Omental fat pad (tissue), 3 donors: ENCODE measurements at regions not wholly inside any gene's neighbourhood (a gene's known extent, or its start where the extent isn't known, plus 50 kb on each side); places are given as distances from the start of the nearest gene placed in this dataset.

Experiments used
- ATAC-seq: fragments of 150-250 bp; one replicate; pipeline ENCODE4 v1.9.1; 2016; ENCODE audit warnings: mild to moderate bottlenecking, moderate library complexity; ENCODE audit not compliant: low FRiP score
- DNase-seq: peaks from one replicate; pipeline ENCODE4 v3.0.0-alpha.2; 2019; ENCODE audit warnings: low spot score
- TF ChIP-seq, protein P1 (sequence below), 3 donors: fragments of 450-650 bp; IDR thresholded peaks; one replicate each; pipeline ENCODE4 v1.5.1; 2016 to 2017; ENCODE audit warnings: antibody characterized with exemption in 3 of 3, mild to moderate bottlenecking in 3 of 3, moderate library complexity in 2 of 3

DNA sequence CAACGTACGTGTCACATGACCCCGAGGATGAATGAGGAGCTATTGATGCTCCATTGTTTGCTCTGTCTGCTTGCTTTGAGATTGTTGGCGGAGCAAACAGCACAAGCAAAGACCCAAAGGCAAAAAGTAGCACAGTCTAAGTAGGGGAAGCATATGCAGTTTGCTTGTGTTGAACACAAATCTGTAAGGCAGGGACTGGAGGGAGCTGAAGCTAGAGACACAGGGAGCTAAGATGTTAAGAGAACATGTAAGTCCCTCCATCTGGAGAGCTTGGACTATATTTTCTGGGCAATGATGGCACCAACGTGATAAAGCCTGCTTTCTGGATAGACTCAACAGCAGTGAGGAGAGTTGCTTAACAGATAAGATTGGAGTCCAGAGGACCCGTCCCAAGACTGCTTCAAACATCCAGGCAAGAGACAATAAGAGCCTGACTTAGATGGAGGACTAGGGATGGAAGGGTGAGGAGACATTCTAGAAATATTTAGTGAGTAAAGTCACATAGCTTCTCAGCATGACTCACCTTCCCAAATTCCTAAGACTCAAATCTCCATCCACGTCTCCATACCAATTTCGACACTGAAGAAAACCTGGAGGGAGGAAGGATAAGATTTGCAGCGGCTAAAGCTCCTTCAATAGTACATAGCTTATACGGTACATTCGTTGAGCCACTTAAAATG lies 88.1 kb upstream of the KLF7 start:
- ATAC-seq (peak; percentile 34), DNase-seq (no peak)
- TF ChIP-seq, protein P1, sequence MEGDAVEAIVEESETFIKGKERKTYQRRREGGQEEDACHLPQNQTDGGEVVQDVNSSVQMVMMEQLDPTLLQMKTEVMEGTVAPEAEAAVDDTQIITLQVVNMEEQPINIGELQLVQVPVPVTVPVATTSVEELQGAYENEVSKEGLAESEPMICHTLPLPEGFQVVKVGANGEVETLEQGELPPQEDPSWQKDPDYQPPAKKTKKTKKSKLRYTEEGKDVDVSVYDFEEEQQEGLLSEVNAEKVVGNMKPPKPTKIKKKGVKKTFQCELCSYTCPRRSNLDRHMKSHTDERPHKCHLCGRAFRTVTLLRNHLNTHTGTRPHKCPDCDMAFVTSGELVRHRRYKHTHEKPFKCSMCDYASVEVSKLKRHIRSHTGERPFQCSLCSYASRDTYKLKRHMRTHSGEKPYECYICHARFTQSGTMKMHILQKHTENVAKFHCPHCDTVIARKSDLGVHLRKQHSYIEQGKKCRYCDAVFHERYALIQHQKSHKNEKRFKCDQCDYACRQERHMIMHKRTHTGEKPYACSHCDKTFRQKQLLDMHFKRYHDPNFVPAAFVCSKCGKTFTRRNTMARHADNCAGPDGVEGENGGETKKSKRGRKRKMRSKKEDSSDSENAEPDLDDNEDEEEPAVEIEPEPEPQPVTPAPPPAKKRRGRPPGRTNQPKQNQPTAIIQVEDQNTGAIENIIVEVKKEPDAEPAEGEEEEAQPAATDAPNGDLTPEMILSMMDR (IDR thresholded peaks at IDR 0.05) = no peak

DNA sequence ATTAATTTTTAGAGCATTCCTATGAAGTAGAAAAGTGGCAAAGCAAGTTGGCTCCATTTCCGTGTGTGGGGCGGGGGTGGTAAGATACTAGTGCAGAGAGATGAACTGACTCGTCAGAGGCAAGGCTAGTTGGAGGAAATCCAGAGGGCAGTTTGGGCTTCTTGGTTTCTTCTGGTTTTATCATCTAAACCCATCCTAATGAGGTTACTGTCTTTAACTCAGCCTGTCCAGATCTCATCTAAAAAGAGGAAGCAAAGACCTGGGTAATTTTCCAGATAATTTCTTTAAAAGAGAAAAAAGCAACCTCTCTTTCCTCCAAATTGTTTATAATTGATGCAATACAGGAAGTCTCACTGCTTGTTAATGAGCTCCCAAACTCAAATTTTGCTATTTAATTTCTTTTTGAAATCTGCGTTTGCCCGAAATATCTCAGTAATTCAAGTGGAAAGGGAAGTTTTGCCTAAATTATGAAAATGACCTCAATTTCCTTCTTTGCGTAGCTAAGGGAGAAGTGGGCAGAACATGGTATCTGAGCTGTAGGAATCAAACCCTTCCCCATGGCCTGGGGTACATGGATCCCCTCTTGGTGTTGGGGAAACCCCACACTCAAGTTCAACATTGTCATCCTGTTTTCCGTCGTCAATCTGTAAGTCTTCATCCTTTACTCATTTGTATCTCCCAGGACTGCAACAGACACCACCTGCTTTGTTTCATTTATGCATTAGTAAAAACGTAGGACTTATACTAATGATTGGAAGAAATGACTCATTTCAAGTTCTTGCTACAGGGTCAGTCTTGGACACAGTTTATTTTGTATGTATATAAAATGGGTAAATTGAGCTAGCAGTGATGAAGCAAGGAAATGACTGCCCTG lies 89.1 kb upstream of the KLF7 start:
- TF ChIP-seq, protein P1 (IDR thresholded peaks at IDR 0.05) = no peak
- no peak for ATAC-seq
- DNase-seq = no peak

DNA sequence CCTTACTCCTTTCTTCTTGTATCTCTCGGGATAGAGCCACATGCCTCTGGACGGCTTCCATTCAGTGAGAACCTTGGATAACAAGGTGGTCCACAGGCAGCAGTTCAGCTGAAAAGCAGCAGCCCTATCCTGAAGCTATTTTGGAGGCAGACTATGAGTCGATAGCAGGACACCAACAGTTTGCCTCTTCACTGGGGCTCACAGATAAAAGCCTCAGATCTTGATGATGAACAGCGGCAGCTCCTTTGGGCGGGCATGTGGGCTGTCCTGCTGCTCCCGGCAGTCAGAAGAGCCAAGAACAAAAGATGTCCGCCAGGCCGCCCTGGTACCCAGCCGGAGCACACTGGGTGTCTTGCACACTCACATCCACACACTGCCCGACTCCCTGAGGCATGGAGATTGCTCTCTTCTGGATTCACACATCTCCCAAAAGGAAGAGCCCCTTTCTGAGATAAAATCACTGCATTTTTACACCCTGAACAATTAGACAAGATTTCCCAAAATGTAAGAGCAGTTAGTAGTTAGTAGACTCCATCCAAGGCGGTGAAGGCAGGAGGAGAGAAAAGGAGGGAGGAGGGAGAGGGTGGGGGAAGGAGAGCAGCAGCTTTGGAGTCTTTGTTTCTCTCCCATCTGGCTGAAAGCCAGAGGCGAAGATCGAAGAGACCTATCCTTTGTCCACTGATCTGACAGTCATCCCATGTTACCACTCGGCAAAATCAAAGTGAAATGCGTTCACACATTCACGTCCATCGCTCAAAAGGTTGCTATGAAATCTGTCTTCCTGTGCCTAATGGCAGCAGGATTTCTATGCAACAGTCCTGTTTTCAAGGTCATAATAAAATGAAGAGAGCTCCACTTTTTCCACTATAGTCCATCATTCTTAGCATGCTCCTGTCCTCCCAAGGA lies 90.1 kb upstream of the KLF7 start:
- TF ChIP-seq, protein P1 (IDR thresholded peaks at IDR 0.05) = no peak
- DNase-seq = no peak
- ATAC-seq = no peak

DNA sequence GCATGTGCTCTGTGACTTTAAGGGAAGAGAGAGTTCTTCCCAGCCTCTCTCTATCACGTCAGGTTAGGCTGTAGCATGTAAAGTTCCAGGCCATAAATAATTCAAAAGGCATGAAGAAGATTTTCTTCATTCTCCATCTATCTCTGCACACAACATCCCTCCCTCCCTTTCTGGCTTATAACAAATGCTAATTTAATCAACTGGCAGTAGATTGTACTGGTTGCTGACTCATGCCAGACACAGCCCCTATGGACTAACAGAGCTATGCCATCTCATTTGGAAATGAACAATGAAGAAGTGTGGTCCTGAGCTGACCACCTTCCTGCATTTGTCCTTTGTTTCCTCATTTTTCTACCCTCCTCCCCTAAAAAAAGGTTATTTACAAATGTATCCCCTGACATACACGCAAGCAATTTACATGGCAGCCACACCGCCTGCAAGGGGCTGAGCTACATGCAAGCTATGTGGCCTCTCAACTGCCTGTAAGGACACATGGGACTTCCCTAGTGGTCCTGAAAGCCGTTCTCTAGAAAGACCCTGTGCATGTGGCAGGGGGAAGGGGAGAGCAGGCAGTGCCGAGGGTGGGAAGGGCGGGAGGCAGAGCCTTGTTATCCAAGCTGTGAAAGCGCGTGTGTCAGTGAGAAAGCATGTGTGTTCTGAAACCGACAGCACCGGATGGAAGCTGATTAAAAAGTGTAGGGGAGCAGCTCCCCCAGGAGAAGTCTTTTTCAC lies 90.9 kb upstream of the KLF7 start:
- ATAC-seq (no peak), DNase-seq (no peak)
- TF ChIP-seq, protein P1 (IDR thresholded peaks at IDR 0.05) = no peak

DNA sequence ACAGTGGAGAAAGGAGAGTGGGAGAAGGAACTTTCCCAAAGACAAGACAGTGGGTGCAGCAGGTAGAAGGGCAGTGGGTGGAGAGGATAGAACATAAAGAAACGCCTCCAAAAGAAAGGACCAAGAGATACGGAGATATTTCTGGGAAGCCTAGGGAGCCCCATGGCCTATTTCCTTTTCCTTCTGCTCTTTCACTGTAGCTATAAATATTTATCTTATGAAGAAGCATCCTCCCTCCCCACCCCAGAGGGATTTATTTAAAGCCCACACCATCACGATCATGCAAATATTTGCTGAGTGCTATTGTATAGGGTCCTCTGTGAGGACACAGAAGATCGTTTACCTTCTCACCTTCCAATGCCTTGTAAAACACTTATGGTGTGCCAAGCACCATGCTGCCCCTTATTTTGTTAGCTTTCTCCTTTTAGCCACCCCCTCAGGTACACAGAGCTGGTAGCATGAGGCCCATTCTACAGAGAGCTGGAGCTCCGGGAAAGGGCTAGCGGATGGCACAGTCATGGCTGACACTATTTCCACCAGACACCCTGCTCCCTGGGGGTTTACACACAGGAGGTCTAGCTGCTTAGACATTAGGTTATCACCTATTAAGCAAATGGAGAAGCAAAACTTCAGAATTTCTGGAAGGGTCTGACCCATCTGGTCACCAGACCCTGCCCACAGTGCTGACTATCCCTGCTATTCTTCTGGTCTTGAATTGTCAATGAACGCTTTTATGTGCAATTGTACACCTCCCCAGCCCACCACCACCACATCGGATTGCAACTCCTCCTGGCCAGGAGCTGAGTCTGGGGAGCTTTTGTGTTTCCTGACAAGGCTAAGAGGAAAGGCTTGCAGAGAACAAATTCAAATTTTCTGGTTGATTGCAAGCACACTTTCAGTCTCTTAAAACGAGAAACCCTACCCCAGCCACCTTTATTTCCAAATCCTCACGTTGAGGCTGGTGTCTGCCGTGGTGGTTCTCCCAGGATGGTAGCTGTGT lies 91.8 kb upstream of the KLF7 start:
- no peak for DNase-seq
- TF ChIP-seq, protein P1 (IDR thresholded peaks at IDR 0.05) = no peak
- no peak for ATAC-seq
